ENCODE measurements at regions not wholly inside any gene's neighbourhood (a gene's known extent, or its start where the extent isn't known, plus 50 kb on each side); places are given as distances from the start of the nearest gene placed in this dataset.
"Not testable (repeated sequence)": the region's sequence is repeated elsewhere in the genome, so short reads cannot be mapped to it uniquely, and the experiment has no call there.

- ATAC-seq: no peak
- intact Hi-C loops (cut with DNase I): no loop called here
- DNase-seq (ENCODE audit: missing footprints): no peak
Measured at GRCh38 chr7:48806731-48807130, 117.6 kb upstream of the CDC14C start.

GRCh38 chr7:48811071-48811470 lies 113.3 kb upstream of the CDC14C start:
- ATAC-seq (no peak), DNase-seq (ENCODE audit: missing footprints) (no peak)
- intact Hi-C loops (cut with DNase I): no loop called here

GRCh38 chr7:48813472-48813871 lies 110.9 kb upstream of the CDC14C start:
- DNase-seq (ENCODE audit: missing footprints) (no peak), ATAC-seq (no peak)
- intact Hi-C loops (cut with DNase I): no loop called here

GRCh38 chr7:48822138-48822537 lies 102.2 kb upstream of the CDC14C start:
- no peak for DNase-seq (ENCODE audit: missing footprints)
- intact Hi-C loops (cut with DNase I): no loop called here
- ATAC-seq: no peak

- intact Hi-C loops (cut with DNase I): no loop called here
- DNase-seq (ENCODE audit: missing footprints): peak; percentile 1
- no peak for ATAC-seq
Measured at GRCh38 chr7:48832303-48832845, 92.0 kb upstream of the CDC14C start.

- intact Hi-C loops (cut with DNase I): no loop called here
- DNase-seq (ENCODE audit: missing footprints) (no peak), ATAC-seq (peak; percentile 34)
Measured at GRCh38 chr7:48837266-48837665, 87.1 kb upstream of the CDC14C start.

GRCh38 chr7:48839108-48839507 lies 85.2 kb upstream of the CDC14C start:
- intact Hi-C loops (cut with DNase I): no loop called here
- ATAC-seq: no peak
- no peak for DNase-seq (ENCODE audit: missing footprints)

GRCh38 chr7:48841739-48842138 lies 82.6 kb upstream of the CDC14C start:
- no peak for DNase-seq (ENCODE audit: missing footprints)
- intact Hi-C loops (cut with DNase I): no loop called here
- ATAC-seq: no peak

- ATAC-seq (no peak), DNase-seq (ENCODE audit: missing footprints) (no peak)
- intact Hi-C loops (cut with DNase I): no loop called here
Measured at GRCh38 chr7:48847917-48848316, 76.4 kb upstream of the CDC14C start.

- DNase-seq (ENCODE audit: missing footprints); intact Hi-C loops (cut with DNase I); ATAC-seq: not testable (repeated sequence)
Measured at GRCh38 chr7:48860447-48860846, 63.9 kb upstream of the CDC14C start.

- DNase-seq (ENCODE audit: missing footprints) (no peak), ATAC-seq (no peak)
- intact Hi-C loops (cut with DNase I): no loop called here
Measured at GRCh38 chr7:48868916-48869315, 55.4 kb upstream of the CDC14C start.

GRCh38 chr7:48872548-48872947 lies 51.8 kb upstream of the CDC14C start:
- no peak for DNase-seq (ENCODE audit: missing footprints)
- ATAC-seq: no peak
- intact Hi-C loops (cut with DNase I): loop anchor here (10.0 kb wide), 1 partner anchor 568 kb away; no protein-coding TSS in a partner anchor
